ENCODE measurements at regions not wholly inside any gene's neighbourhood (a gene's known extent, or its start where the extent isn't known, plus 50 kb on each side); places are given as distances from the start of the nearest gene placed in this dataset.

GRCh38 chr2:40859617-40860016, 407.7 kb upstream of the SLC8A1 start:
- no peak for TF ChIP-seq CTCF (conservative IDR thresholded peaks at IDR 0.05; ENCODE audit: control insufficient read depth, insufficient read depth, low read depth, low read length)
- no peak for DNase-seq (ENCODE audit: low read depth)
- H3K4me3 ChIP-seq (ENCODE audit: control insufficient read depth, low read depth, low read length) = no peak overlapping the region

GRCh38 chr2:40867829-40868228, 415.9 kb upstream of the SLC8A1 start:
- no peak for DNase-seq (ENCODE audit: low read depth)
- TF ChIP-seq CTCF (conservative IDR thresholded peaks at IDR 0.05; ENCODE audit: control insufficient read depth, insufficient read depth, low read depth, low read length) = no peak
- no peak overlapping the region for H3K4me3 ChIP-seq (ENCODE audit: control insufficient read depth, low read depth, low read length)

- TF ChIP-seq CTCF (conservative IDR thresholded peaks at IDR 0.05; ENCODE audit: control insufficient read depth, insufficient read depth, low read depth, low read length) = no peak
- no peak overlapping the region for H3K4me3 ChIP-seq (ENCODE audit: control insufficient read depth, low read depth, low read length)
- DNase-seq (ENCODE audit: low read depth) = no peak
These were observed 420.7 kb upstream of the SLC8A1 start for GRCh38 chr2:40872580-40872979.

GRCh38 chr2:40874380-40874779, 422.5 kb upstream of the SLC8A1 start:
- no peak for DNase-seq (ENCODE audit: low read depth)
- H3K4me3 ChIP-seq (ENCODE audit: control insufficient read depth, low read depth, low read length) = no peak overlapping the region
- TF ChIP-seq CTCF (conservative IDR thresholded peaks at IDR 0.05; ENCODE audit: control insufficient read depth, insufficient read depth, low read depth, low read length) = no peak

- no peak for TF ChIP-seq CTCF (conservative IDR thresholded peaks at IDR 0.05; ENCODE audit: control insufficient read depth, insufficient read depth, low read depth, low read length)
- DNase-seq (ENCODE audit: low read depth) = peak; percentile 50
These were observed 425.9 kb upstream of the SLC8A1 start for GRCh38 chr2:40877734-40878288.

GRCh38 chr2:40879305-40879704, 427.4 kb upstream of the SLC8A1 start:
- no peak overlapping the region for H3K4me3 ChIP-seq (ENCODE audit: control insufficient read depth, low read depth, low read length)
- no peak for TF ChIP-seq CTCF (conservative IDR thresholded peaks at IDR 0.05; ENCODE audit: control insufficient read depth, insufficient read depth, low read depth, low read length)
- no peak for DNase-seq (ENCODE audit: low read depth)

More at GRCh38 chr2:40877734-40878288, 425.9 kb upstream of the SLC8A1 start:
- no peak overlapping the region for H3K4me3 ChIP-seq (ENCODE audit: control insufficient read depth, low read depth, low read length)

- no peak for DNase-seq (ENCODE audit: low read depth)
- TF ChIP-seq CTCF (conservative IDR thresholded peaks at IDR 0.05; ENCODE audit: control insufficient read depth, insufficient read depth, low read depth, low read length) = no peak
- no peak overlapping the region for H3K4me3 ChIP-seq (ENCODE audit: control insufficient read depth, low read depth, low read length)
These were observed 434.2 kb upstream of the SLC8A1 start for GRCh38 chr2:40886100-40886499.

Data from fibroblast of mammary gland (primary cell).